BE2C (cell line): ENCODE measurements at regions not wholly inside any gene's neighbourhood (a gene's known extent, or its start where the extent isn't known, plus 50 kb on each side); places are given as distances from the start of the nearest gene placed in this dataset.

Experiments used
- DNase-seq: peaks from one replicate; pipeline ENCODE4 v3.0.0-alpha.2; 2020
- H3K27me3 ChIP-seq: fragments of 250-450 bp; sonication (Bioruptor Pico); 2 replicates; pipeline ENCODE4 v1.5.1; 2020; ENCODE audit warnings: mild to moderate bottlenecking
- H3K36me3 ChIP-seq: fragments of 250-450 bp; sonication (Bioruptor Pico); 2 replicates; pipeline ENCODE4 v1.5.1; 2020; ENCODE audit warnings: mild to moderate bottlenecking
- H3K4me1 ChIP-seq: fragments of 250-450 bp; sonication (Bioruptor Pico); 2 replicates; pipeline ENCODE4 v1.5.1; 2020
- H3K4me3 ChIP-seq: 2 replicates; pipeline ENCODE4 v1.5.1; 2011; ENCODE audit warnings: low read depth, low read length
- H3K9me3 ChIP-seq: fragments of 250-450 bp; sonication (Bioruptor Pico); 2 replicates; pipeline ENCODE4 v1.5.1; 2020
- CTCF ChIP-seq: IDR thresholded peaks from 2 replicates; pipeline ENCODE4 v1.5.1; 2012; ENCODE audit warnings: mild to moderate bottlenecking, low read depth, low read length

GRCh38 chr13:104984296-104984818 lies 1551.1 kb downstream of the EFNB2 start:
- no peak for TF ChIP-seq CTCF
- Histone ChIP-seq H3K27me3 (no peaks in the 10 kb centered on the region), H3K4me1 (no peaks in the 10 kb centered on the region), H3K9me3 (no peaks in the 10 kb centered on the region), H3K36me3 (no peaks in the 10 kb centered on the region), H3K4me3 (peak overlapping the region; percentile 14; the same call in 1 of the 2 replicates)
- peak; percentile 43 for DNase-seq

GRCh38 chr13:104983601-104984000 lies 1551.9 kb downstream of the EFNB2 start:
- no peak for DNase-seq
- no peaks in the 10 kb centered on the region for H3K27me3 ChIP-seq
- no peaks in the 10 kb centered on the region for H3K9me3 ChIP-seq
- H3K4me1 ChIP-seq: no peaks in the 10 kb centered on the region
- H3K36me3 ChIP-seq: no peaks in the 10 kb centered on the region
- TF ChIP-seq CTCF: no peak
- no peak overlapping the region for H3K4me3 ChIP-seq

- no peak for DNase-seq
- Histone ChIP-seq H3K27me3 (no peaks in the 10 kb centered on the region), H3K36me3 (no peaks in the 10 kb centered on the region), H3K4me3 (no peak overlapping the region), H3K9me3 (no peaks in the 10 kb centered on the region), H3K4me1 (no peaks in the 10 kb centered on the region)
- TF ChIP-seq CTCF: no peak
Observed at GRCh38 chr13:104980586-104980985, 1554.9 kb downstream of the EFNB2 start.

- Histone ChIP-seq H3K9me3 (no peaks in the 10 kb centered on the region), H3K36me3 (no peaks in the 10 kb centered on the region), H3K4me3 (no peak overlapping the region), H3K27me3 (no peaks in the 10 kb centered on the region), H3K4me1 (no peaks in the 10 kb centered on the region)
- no peak for DNase-seq
- TF ChIP-seq CTCF: no peak
Observed at GRCh38 chr13:104979281-104980030, 1556.0 kb downstream of the EFNB2 start.

- Histone ChIP-seq H3K4me3 (no peak overlapping the region), H3K9me3 (no peaks in the 10 kb centered on the region), H3K4me1 (no peaks in the 10 kb centered on the region), H3K36me3 (no peaks in the 10 kb centered on the region), H3K27me3 (no peaks in the 10 kb centered on the region)
- no peak for TF ChIP-seq CTCF
- DNase-seq: no peak
Observed at GRCh38 chr13:104976986-104977385, 1558.5 kb downstream of the EFNB2 start.

- H3K4me1 ChIP-seq: no peaks in the 10 kb centered on the region
- no peak overlapping the region for H3K4me3 ChIP-seq
- no peaks in the 10 kb centered on the region for H3K9me3 ChIP-seq
- no peaks in the 10 kb centered on the region for H3K27me3 ChIP-seq
- no peaks in the 10 kb centered on the region for H3K36me3 ChIP-seq
- TF ChIP-seq CTCF: no peak
- no peak for DNase-seq
Observed at GRCh38 chr13:104975272-104975671, 1560.2 kb downstream of the EFNB2 start.
